ENCODE measurements at regions not wholly inside any gene's neighbourhood (a gene's known extent, or its start where the extent isn't known, plus 50 kb on each side); places are given as distances from the start of the nearest gene placed in this dataset.
"Not testable (repeated sequence)": the region's sequence is repeated elsewhere in the genome, so short reads cannot be mapped to it uniquely, and the experiment has no call there.

DNA sequence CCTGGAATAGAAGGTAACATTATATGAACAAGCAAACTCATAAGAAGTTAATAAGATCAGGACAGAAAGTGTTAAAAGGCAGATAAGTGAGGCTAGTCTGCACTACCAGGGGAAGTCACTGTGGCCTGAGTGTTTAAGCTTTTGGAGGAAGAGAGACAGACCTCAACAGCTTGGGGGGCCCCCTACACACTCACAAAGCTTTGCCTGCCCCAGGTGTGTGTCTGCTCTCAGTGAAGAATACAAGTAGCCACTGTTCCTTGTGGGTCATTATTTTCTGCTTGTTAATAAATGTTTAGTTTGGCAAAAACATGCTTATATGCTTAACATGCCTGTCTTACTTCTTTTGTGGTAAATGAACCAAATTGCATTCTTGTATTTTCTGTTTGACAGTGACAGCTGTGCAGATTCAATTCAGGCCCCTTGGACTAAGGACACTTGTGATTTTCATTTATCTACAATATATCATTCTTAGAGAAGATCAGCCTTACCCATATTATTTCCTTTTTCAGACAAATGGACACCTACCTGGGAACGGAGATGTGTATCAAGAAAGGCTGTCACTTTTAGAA is 50.7 kb upstream of the C12orf71 start:
- intact Hi-C loops (cut with DNase I; ENCODE audit: low total_unique reads) = no loop called here
- H3K4me1 ChIP-seq = no peaks in the 10 kb centered on the region
- H3K36me3 ChIP-seq = no peaks in the 10 kb centered on the region
- TF ChIP-seq, protein P1, sequence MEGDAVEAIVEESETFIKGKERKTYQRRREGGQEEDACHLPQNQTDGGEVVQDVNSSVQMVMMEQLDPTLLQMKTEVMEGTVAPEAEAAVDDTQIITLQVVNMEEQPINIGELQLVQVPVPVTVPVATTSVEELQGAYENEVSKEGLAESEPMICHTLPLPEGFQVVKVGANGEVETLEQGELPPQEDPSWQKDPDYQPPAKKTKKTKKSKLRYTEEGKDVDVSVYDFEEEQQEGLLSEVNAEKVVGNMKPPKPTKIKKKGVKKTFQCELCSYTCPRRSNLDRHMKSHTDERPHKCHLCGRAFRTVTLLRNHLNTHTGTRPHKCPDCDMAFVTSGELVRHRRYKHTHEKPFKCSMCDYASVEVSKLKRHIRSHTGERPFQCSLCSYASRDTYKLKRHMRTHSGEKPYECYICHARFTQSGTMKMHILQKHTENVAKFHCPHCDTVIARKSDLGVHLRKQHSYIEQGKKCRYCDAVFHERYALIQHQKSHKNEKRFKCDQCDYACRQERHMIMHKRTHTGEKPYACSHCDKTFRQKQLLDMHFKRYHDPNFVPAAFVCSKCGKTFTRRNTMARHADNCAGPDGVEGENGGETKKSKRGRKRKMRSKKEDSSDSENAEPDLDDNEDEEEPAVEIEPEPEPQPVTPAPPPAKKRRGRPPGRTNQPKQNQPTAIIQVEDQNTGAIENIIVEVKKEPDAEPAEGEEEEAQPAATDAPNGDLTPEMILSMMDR (IDR thresholded peaks at IDR 0.05) = no peak
- no peak for TF ChIP-seq POLR2A (IDR thresholded peaks at IDR 0.05)
- H3K27me3 ChIP-seq = no peaks in the 10 kb centered on the region
- no peaks in the 10 kb centered on the region for H3K9me3 ChIP-seq
- H3K4me3 ChIP-seq = no peak overlapping the region
- DNase-seq = no peak
- H3K27ac ChIP-seq = no peak overlapping the region

DNA sequence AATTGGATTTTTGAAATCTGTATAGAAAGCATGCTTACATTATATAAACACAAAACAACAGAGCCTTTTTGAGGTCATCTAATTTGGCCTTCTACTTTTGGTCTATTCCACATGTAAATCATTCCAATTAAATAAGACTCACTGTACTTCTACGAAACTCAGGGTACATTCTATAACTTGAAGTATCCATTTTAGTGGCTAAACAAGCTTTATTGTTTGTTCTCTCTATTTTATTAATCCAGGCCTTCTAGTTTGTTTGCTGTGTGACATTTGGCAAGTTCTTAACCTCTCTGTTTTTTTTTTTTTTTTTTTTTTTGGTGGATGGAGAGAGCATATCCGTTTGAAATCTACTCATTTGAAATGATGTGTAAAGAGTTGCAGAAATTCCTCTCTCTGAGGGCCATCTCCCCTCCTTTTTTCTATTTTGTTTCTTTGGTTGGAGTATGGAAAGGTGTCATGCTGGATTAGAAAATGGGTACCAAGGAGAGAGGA is 58.1 kb upstream of the C12orf71 start:
- intact Hi-C loops (cut with DNase I; ENCODE audit: low total_unique reads) = loop anchor here (10.0 kb wide), 1 partner anchor 164 kb away; no protein-coding TSS in a partner anchor

DNA sequence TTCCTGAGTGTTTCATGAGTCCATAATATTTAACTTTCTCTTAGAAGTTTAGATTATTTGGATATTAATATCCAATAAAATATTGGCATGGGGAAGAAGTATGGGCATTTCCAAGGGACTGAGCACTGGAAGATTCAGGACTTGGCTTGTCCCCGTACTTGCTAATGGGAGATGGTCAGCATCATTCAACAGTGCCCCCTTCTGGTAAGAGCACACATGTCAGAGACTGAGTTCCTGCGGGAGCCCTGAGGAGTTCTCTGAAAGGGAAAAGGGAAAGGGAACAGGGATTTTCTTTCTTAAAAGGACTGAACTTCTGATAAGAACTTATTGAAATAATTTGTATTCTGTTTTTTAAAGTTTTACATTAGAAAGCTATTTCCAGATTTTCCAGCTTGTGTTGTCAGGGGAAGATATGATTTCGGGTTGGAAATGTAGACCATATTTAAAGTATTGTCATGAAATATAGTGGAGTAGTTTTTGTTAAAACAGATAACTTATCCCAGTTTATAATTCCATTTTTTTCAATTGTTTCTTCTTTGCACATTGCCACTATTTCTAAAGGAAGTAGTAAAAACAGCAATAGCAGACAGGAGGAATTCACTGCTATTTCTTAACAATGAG is 59.8 kb upstream of the C12orf71 start:
- no peaks in the 10 kb centered on the region for H3K36me3 ChIP-seq
- no peak overlapping the region for H3K27ac ChIP-seq
- H3K27me3 ChIP-seq = no peaks in the 10 kb centered on the region
- H3K9me3 ChIP-seq = no peaks in the 10 kb centered on the region
- no peak for TF ChIP-seq POLR2A (IDR thresholded peaks at IDR 0.05)
- TF ChIP-seq, protein P1 (IDR thresholded peaks at IDR 0.05) = peak; percentile 51 to 70 (median 61)
- no peaks in the 10 kb centered on the region for H3K4me1 ChIP-seq
- no peak overlapping the region for H3K4me3 ChIP-seq
- peak; percentile 30 to 57 for DNase-seq
- intact Hi-C loops (cut with DNase I; ENCODE audit: low total_unique reads) = loop anchor here (10.0 kb wide), 1 partner anchor 163 kb away; no protein-coding TSS in a partner anchor

More for the DNA sequence above, 58.1 kb upstream of the C12orf71 start:
- H3K4me3 ChIP-seq = no peak overlapping the region
- no peaks in the 10 kb centered on the region for H3K27me3 ChIP-seq
- DNase-seq = no peak
- no peak for TF ChIP-seq POLR2A (IDR thresholded peaks at IDR 0.05)
- TF ChIP-seq, protein P1 (IDR thresholded peaks at IDR 0.05) = no peak
- H3K9me3 ChIP-seq = no peaks in the 10 kb centered on the region
- no peak overlapping the region for H3K27ac ChIP-seq
- H3K4me1 ChIP-seq = no peaks in the 10 kb centered on the region
- H3K36me3 ChIP-seq = no peaks in the 10 kb centered on the region

DNA sequence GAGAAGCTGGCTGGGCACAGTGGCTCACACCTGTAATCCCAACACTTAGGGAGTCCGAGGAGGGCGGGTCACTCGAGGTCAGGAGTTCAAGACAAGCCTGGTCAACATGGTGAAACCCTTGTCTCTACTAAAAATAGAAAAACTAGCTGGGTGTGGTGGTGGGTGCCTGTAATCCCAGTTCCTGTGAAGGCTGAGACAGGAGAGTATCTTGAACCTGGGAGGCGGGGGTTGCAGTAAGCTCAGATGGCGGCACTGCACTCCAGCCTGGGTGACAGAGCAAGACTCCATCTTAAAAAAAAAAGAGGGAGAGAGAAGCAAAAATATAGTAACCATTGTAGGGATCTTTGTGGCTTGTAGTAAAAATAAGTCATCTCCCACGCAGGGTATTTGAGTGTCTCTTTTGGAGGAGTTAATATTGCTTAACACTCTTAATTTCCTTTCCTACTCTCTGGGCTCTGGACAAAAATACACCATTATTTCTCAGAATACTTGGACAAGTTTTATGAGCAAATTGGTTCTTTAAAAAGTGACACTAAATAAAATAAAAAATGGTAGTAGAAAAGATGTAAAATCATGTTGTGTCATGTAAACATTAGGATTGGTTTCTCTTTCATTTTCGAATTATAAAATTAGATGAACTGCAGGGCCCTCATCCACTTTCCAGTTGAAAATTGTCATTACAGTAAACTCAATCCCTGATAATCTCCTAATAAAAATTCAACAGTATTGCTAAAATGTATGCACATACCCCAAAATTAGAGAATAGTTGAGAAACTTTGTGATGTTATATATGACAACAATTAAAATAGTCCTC is 61.1 kb upstream of the C12orf71 start:
- no peaks in the 10 kb centered on the region for H3K36me3 ChIP-seq
- no peaks in the 10 kb centered on the region for H3K27me3 ChIP-seq
- no peak overlapping the region for H3K4me3 ChIP-seq
- H3K27ac ChIP-seq = peak overlapping the region in 1 of 2 donors; percentile 53
- no peaks in the 10 kb centered on the region for H3K4me1 ChIP-seq
- intact Hi-C loops (cut with DNase I; ENCODE audit: low total_unique reads) = loop anchor here (10.0 kb wide), 1 partner anchor 161 kb away; no protein-coding TSS in a partner anchor
- DNase-seq = no peak
- no peak for TF ChIP-seq POLR2A (IDR thresholded peaks at IDR 0.05)
- TF ChIP-seq, protein P1 (IDR thresholded peaks at IDR 0.05) = no peak
- no peaks in the 10 kb centered on the region for H3K9me3 ChIP-seq

DNA sequence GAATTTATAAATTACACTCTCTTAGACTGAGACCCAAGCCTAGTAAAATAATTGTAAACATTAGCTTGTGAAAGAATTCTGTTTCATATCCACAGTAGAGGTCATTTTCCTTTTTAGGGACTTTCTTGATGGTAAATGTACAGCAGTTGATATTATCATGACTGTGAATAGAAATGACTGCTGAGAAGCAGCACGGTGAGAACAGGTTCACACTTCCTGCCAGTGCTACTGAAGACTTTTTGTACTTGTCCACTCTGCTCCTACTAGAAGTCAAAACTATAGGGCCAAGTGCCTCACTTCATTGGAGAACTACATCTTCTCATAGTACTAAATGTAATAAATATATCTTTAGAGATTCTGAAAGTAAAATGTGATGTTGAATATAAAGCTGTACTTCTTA is 63.3 kb upstream of the C12orf71 start:
- not testable (repeated sequence) for H3K9me3 ChIP-seq, H3K36me3 ChIP-seq, H3K27me3 ChIP-seq, H3K4me3 ChIP-seq, H3K27ac ChIP-seq, H3K4me1 ChIP-seq, DNase-seq
- intact Hi-C loops (cut with DNase I; ENCODE audit: low total_unique reads) = loop anchor here (10.0 kb wide), 1 partner anchor 159 kb away; no protein-coding TSS in a partner anchor

All from uterus (tissue), 3 donors.